ENCODE measurements at regions not wholly inside any gene's neighbourhood (a gene's known extent, or its start where the extent isn't known, plus 50 kb on each side); places are given as distances from the start of the nearest gene placed in this dataset.

GRCh38 chr15:45903283-45903682 is 268.5 kb downstream of the SQOR start:
- TF ChIP-seq CTCF (IDR thresholded peaks at IDR 0.05; ENCODE audit: insufficient read depth, low read depth, low read length) (no peak), EZH2 (IDR thresholded peaks at IDR 0.05; ENCODE audit: insufficient read depth, low read length) (no peak)

Data from astrocyte (in vitro differentiated cells and primary cell).